ENCODE measurements at regions not wholly inside any gene's neighbourhood (a gene's known extent, or its start where the extent isn't known, plus 50 kb on each side); places are given as distances from the start of the nearest gene placed in this dataset.

DNA sequence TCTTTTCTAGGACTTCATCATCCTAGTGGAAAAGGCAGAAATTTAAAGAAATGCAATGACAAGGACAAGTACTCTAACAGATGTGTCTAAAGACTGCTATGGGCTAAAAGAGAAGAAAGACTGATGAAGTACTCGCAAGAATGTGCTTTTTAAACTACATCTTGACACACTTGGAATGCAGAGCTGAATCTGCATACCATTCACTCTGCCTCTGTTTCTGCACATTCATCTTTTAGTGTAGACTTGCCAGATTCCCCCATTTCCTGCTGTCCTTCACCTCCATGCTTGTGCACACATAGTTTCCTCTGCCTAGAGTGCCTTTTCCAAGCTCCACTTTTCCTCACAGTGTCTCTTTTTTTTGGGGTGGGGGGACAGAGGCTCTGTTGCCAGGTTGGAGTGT, 239.0 kb upstream of the CCDC179 start:
- TF ChIP-seq, protein P1, sequence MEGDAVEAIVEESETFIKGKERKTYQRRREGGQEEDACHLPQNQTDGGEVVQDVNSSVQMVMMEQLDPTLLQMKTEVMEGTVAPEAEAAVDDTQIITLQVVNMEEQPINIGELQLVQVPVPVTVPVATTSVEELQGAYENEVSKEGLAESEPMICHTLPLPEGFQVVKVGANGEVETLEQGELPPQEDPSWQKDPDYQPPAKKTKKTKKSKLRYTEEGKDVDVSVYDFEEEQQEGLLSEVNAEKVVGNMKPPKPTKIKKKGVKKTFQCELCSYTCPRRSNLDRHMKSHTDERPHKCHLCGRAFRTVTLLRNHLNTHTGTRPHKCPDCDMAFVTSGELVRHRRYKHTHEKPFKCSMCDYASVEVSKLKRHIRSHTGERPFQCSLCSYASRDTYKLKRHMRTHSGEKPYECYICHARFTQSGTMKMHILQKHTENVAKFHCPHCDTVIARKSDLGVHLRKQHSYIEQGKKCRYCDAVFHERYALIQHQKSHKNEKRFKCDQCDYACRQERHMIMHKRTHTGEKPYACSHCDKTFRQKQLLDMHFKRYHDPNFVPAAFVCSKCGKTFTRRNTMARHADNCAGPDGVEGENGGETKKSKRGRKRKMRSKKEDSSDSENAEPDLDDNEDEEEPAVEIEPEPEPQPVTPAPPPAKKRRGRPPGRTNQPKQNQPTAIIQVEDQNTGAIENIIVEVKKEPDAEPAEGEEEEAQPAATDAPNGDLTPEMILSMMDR (IDR thresholded peaks at IDR 0.05; ENCODE audit: insufficient read depth, low read depth, low read length) = no peak
- DNase-seq (ENCODE audit: low read depth) = no peak
- no peak overlapping the region for H3K4me3 ChIP-seq (ENCODE audit: low read depth, low read length)

DNA sequence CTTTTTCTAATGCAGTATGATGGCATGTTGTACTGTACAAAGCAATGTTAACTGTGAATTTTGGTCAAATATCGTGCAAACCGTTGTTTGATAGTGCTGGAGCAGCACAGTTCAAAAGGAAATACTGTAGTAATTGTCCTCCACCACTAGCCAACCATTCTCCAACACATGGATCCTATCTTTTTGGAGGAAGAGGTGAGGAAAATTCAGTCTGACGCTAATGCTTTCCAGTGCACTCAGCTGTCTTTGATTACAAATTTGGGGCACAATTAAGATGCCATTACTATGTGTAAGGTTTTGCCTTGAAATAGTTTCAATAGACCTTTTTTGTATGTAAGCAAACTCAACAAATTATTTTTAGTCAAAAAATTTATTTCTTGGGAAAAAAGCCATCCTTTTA, 240.5 kb upstream of the CCDC179 start:
- no peak for DNase-seq (ENCODE audit: low read depth)
- TF ChIP-seq, protein P1 (IDR thresholded peaks at IDR 0.05; ENCODE audit: insufficient read depth, low read depth, low read length) = no peak
- no peak overlapping the region for H3K4me3 ChIP-seq (ENCODE audit: low read depth, low read length)

DNA sequence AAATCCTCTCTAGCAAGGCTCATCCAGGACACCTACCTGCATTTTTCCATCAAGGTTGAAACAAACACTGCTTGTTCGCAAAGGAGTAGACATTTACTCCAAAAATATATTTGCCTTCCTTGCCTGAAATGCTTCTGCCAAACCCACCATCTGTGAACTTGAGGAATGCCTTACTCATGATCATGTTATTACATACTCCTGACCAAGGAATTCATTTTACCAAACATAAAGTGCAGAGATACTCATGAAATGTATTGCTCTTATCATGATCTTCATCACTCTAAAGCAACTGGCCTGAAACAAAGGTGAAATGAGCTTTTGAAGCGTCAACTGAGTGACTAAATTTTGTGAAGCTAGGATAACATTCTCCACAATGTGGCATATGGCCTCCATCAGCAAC, 243.1 kb upstream of the CCDC179 start:
- TF ChIP-seq, protein P1 (IDR thresholded peaks at IDR 0.05; ENCODE audit: insufficient read depth, low read depth, low read length) = no peak
- DNase-seq (ENCODE audit: low read depth) = no peak
- no peak overlapping the region for H3K4me3 ChIP-seq (ENCODE audit: low read depth, low read length)

DNA sequence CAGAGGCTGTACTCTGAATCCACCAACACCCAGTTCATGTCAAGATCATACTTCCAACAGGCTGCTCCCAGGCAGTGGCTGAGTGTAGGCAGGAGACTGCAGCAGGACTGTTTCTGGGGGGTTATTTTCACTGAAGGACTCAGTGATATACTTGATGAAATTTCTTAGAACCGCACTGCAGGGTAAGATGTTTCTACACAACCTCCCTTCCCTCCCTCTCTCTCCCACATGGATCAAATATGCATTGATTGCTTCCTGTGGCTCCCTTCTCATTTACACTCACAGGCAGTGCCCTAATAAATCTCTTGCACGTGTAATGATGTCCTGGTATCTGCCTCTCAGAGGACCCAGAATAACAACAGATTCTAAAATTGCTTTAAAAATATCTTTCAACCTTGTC, 251.3 kb upstream of the CCDC179 start:
- H3K4me3 ChIP-seq (ENCODE audit: low read depth, low read length) = no peak overlapping the region
- DNase-seq (ENCODE audit: low read depth) = no peak
- TF ChIP-seq, protein P1 (IDR thresholded peaks at IDR 0.05; ENCODE audit: insufficient read depth, low read depth, low read length) = no peak

DNA sequence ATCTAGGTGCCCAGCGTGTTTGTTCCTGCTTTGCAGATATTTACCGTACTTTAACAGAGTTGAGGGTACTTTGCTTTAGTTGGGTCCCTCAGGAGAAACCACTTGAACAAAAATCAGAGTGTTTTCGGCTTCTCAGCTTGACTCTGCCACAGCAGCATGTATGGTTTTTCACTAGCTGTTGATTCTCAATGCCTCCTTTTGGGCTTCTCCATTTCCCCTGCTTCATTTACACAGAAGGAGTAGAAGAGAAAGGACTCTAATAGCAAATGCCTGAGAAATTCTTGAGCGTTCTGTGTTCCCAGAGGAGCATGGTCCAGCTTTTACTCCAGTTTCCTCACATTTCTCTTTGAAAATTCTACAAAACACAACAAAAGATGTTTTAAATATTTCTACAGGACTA, 252.1 kb upstream of the CCDC179 start:
- no peak for DNase-seq (ENCODE audit: low read depth)
- TF ChIP-seq, protein P1 (IDR thresholded peaks at IDR 0.05; ENCODE audit: insufficient read depth, low read depth, low read length) = no peak

DNA sequence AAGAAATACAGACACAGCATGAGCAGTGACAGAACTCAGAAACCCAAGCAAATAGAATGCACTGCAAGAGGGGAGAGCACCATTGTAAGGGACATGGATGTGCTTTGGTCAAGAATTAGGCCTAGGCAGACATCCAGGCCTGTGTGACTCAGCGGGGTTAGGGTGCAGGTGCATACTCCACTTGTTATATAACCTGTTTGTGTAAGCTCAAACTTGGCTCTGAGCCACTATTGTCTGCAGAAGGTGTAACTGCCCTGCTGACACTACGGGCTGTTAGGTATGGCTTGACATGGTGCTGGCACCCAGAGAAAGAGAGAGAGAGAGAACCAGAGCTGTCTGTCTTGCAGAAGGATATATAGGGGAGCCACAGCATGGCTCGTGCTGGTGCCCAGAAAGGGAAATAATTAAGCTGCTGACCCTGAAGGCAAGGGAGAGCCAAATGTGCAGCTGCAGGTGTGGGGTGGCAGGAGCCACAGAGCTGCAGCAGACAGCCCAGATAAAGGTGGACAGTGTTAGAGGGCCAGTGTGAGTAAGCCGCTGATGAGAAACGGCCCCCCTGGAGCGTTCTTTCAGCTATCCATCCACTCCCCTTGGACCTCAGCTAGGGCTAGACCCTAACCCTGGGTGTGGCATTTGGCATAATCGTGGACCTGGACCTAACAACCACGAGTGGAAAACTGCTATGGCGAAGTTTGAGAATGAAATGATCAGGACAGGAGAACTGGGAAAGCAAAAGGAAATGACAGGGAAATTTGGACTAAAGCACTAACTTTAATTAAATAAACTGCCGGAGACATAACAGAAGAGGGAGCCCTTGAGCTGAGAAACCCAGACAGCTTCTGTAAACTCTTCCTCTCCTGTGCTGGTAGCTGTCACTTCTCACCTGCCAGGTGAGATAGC, 253.0 kb upstream of the CCDC179 start:
- H3K4me3 ChIP-seq (ENCODE audit: low read depth, low read length) = no peak overlapping the region
- TF ChIP-seq, protein P1 (IDR thresholded peaks at IDR 0.05; ENCODE audit: insufficient read depth, low read depth, low read length) = peak; percentile 57
- peak; percentile 37 for DNase-seq (ENCODE audit: low read depth)

More for the DNA sequence above, 252.1 kb upstream of the CCDC179 start:
- H3K4me3 ChIP-seq (ENCODE audit: low read depth, low read length) = no peak overlapping the region

DNA sequence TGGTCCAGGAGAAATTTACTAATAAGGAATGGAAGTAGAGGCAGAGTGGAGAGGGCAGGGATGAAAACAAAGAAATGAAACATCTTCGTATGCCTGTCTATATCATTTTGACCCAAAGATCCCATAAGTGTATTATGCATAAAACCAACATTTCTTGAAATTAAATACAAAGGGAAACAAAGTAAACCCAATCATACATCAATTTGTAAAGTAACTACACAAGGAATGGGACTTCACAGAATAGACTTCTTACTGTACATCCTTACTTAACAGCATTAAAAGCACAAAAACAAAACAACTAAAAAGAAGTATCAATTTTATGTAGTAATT, 253.6 kb upstream of the CCDC179 start:
- no peak overlapping the region for H3K4me3 ChIP-seq (ENCODE audit: low read depth, low read length)
- TF ChIP-seq, protein P1 (IDR thresholded peaks at IDR 0.05; ENCODE audit: insufficient read depth, low read depth, low read length) = no peak
- no peak for DNase-seq (ENCODE audit: low read depth)
